ENCODE measurements at regions not wholly inside any gene's neighbourhood (a gene's known extent, or its start where the extent isn't known, plus 50 kb on each side); places are given as distances from the start of the nearest gene placed in this dataset.

DNA sequence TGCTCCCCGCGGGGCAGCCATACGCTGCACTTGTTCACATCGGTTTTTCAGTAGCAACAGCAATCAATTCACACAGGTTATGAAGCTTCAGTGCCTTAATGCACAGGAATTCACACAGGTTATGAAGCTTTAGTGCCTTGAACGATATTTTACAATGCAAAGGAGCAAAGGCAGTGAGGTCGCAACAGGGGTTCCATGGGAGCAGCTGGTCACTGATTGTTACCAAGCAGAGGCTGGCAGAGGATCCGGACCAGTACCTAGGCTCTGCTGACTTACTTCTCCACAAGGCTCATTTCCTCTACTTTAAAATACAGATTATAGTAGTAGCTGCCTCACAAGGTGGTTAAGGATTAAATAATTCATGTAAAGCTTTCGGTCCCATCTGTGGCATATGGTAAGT is 95.2 kb upstream of the ODAD2 start:
- no peak for TF ChIP-seq POLR2A (IDR thresholded peaks at IDR 0.05)
- TF ChIP-seq, protein P1, sequence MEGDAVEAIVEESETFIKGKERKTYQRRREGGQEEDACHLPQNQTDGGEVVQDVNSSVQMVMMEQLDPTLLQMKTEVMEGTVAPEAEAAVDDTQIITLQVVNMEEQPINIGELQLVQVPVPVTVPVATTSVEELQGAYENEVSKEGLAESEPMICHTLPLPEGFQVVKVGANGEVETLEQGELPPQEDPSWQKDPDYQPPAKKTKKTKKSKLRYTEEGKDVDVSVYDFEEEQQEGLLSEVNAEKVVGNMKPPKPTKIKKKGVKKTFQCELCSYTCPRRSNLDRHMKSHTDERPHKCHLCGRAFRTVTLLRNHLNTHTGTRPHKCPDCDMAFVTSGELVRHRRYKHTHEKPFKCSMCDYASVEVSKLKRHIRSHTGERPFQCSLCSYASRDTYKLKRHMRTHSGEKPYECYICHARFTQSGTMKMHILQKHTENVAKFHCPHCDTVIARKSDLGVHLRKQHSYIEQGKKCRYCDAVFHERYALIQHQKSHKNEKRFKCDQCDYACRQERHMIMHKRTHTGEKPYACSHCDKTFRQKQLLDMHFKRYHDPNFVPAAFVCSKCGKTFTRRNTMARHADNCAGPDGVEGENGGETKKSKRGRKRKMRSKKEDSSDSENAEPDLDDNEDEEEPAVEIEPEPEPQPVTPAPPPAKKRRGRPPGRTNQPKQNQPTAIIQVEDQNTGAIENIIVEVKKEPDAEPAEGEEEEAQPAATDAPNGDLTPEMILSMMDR (IDR thresholded peaks at IDR 0.05), result no peak
